ENCODE measurements at regions not wholly inside any gene's neighbourhood (a gene's known extent, or its start where the extent isn't known, plus 50 kb on each side); places are given as distances from the start of the nearest gene placed in this dataset.

- H3K27me3 ChIP-seq: no peaks in the 10 kb centered on the region
- intact Hi-C loops (cut with DNase I): no loop called here
- no peaks in the 10 kb centered on the region for H3K9me3 ChIP-seq
- no peak overlapping the region for H3K4me3 ChIP-seq
- DNase-seq (ENCODE audit: low spot score in 2 of 2): no peak
- no peaks in the 10 kb centered on the region for H3K36me3 ChIP-seq
- H3K4me1 ChIP-seq: no peaks in the 10 kb centered on the region
- TF ChIP-seq, protein P1, sequence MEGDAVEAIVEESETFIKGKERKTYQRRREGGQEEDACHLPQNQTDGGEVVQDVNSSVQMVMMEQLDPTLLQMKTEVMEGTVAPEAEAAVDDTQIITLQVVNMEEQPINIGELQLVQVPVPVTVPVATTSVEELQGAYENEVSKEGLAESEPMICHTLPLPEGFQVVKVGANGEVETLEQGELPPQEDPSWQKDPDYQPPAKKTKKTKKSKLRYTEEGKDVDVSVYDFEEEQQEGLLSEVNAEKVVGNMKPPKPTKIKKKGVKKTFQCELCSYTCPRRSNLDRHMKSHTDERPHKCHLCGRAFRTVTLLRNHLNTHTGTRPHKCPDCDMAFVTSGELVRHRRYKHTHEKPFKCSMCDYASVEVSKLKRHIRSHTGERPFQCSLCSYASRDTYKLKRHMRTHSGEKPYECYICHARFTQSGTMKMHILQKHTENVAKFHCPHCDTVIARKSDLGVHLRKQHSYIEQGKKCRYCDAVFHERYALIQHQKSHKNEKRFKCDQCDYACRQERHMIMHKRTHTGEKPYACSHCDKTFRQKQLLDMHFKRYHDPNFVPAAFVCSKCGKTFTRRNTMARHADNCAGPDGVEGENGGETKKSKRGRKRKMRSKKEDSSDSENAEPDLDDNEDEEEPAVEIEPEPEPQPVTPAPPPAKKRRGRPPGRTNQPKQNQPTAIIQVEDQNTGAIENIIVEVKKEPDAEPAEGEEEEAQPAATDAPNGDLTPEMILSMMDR (IDR thresholded peaks at IDR 0.05): no peak
- H3K27ac ChIP-seq: no peak overlapping the region
Observed at GRCh38 chr2:129253461-129253812, 726.0 kb upstream of the RAB6C start.

GRCh38 chr2:129254718-129255117 lies 724.7 kb upstream of the RAB6C start:
- H3K27me3 ChIP-seq: no peaks in the 10 kb centered on the region
- H3K36me3 ChIP-seq: no peaks in the 10 kb centered on the region
- peaks cover 0 to 3% of the 10 kb centered on the region in 2 donors for H3K9me3 ChIP-seq
- no peak for DNase-seq (ENCODE audit: low spot score in 2 of 2)
- intact Hi-C loops (cut with DNase I): no loop called here
- TF ChIP-seq, protein P1 (IDR thresholded peaks at IDR 0.05): no peak
- H3K4me3 ChIP-seq: no peak overlapping the region
- no peaks in the 10 kb centered on the region for H3K4me1 ChIP-seq
- no peak overlapping the region for H3K27ac ChIP-seq

DNA sequence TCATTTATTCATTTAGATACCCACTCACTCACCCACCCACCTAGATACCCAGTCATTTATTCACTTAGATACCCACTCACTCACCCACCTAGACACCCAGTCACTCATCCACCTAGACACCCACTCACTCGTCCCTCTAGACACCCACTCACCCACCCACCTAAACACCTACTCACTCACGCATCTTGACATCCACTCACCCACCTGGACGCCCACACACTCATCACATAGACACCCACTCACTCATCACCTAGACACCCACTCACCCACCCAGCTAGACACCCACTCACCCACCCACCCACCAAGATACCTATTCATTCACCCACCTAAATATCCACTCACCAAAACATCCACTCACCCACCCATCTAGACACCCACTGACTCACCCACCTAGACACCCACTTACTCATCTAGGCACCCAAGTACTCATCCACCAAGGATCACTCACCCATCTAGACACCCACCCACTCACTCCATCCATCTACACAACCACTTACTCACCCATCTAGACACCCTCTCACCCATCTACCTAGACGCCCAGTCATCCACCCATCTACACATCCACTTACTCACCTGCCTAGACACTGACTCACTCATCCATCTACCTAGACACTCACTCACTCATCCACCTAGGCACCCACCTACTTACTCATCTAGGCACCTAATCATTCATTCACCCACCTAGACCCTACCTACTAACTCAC lies 723.7 kb upstream of the RAB6C start:
- Histone ChIP-seq H3K4me1 (no peaks in the 10 kb centered on the region), H3K4me3 (no peak overlapping the region), H3K36me3 (no peaks in the 10 kb centered on the region), H3K27ac (no peak overlapping the region), H3K27me3 (no peaks in the 10 kb centered on the region), H3K9me3 (peaks cover 0 to 3% of the 10 kb centered on the region in 2 donors)
- intact Hi-C loops (cut with DNase I): no loop called here
- TF ChIP-seq, protein P1 (IDR thresholded peaks at IDR 0.05): no peak
- no peak for DNase-seq (ENCODE audit: low spot score in 2 of 2)

GRCh38 chr2:129256642-129257041 lies 722.8 kb upstream of the RAB6C start:
- H3K36me3 ChIP-seq: no peaks in the 10 kb centered on the region
- TF ChIP-seq, protein P1 (IDR thresholded peaks at IDR 0.05): no peak
- H3K27me3 ChIP-seq: no peaks in the 10 kb centered on the region
- H3K27ac ChIP-seq: no peak overlapping the region
- intact Hi-C loops (cut with DNase I): no loop called here
- H3K4me3 ChIP-seq: no peak overlapping the region
- H3K4me1 ChIP-seq: no peaks in the 10 kb centered on the region
- H3K9me3 ChIP-seq: peaks cover 0 to 3% of the 10 kb centered on the region in 2 donors
- no peak for DNase-seq (ENCODE audit: low spot score in 2 of 2)

- DNase-seq (ENCODE audit: low spot score in 2 of 2): no peak
- Histone ChIP-seq H3K27ac (no peak overlapping the region), H3K4me1 (no peaks in the 10 kb centered on the region), H3K9me3 (peaks cover 3 to 11% of the 10 kb centered on the region in 2 donors), H3K27me3 (no peaks in the 10 kb centered on the region), H3K36me3 (no peaks in the 10 kb centered on the region), H3K4me3 (no peak overlapping the region)
- intact Hi-C loops (cut with DNase I): no loop called here
- TF ChIP-seq, protein P1 (IDR thresholded peaks at IDR 0.05): no peak
Observed at GRCh38 chr2:129262934-129263333, 716.5 kb upstream of the RAB6C start.

DNA sequence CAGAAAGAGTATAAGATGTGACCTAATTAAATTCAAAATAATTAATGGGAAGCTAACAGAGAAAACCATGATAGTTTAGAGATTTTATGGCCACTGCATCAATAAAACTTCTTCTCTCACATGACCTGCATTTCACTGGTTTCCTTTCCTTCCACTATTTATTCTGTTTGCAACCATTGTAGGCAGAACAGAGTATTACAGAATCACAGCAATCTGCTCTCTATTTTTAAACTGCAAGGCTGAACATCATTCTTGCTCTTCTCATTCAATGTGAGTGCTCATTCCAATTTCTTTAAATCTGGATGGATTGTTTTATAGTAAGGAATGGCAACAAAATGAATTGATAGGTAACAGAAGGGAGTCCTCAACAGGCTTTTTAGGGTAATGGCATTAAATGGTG lies 715.5 kb upstream of the RAB6C start:
- Histone ChIP-seq H3K27me3 (no peaks in the 10 kb centered on the region), H3K36me3 (no peaks in the 10 kb centered on the region), H3K9me3 (peaks cover 3 to 13% of the 10 kb centered on the region in 2 donors), H3K4me3 (no peak overlapping the region), H3K27ac (no peak overlapping the region), H3K4me1 (no peaks in the 10 kb centered on the region)
- no peak for DNase-seq (ENCODE audit: low spot score in 2 of 2)
- intact Hi-C loops (cut with DNase I): no loop called here
- TF ChIP-seq, protein P1 (IDR thresholded peaks at IDR 0.05): no peak
